Liver (tissue), 3 donors: ENCODE measurements at regions not wholly inside any gene's neighbourhood (a gene's known extent, or its start where the extent isn't known, plus 50 kb on each side); places are given as distances from the start of the nearest gene placed in this dataset.

ENCODE experiments used
- EGR1 ChIP-seq, 2 donors: IDR thresholded peaks; 2 replicates each; pipeline ENCODE4 v1.6.1; 2016 to 2018; ENCODE audit warnings: antibody characterized with exemption in 2 of 2, low read depth in 2 of 2
- HNF4A ChIP-seq, 2 donors: conservative IDR thresholded peaks; 2 replicates each; pipeline ENCODE4 v1.6.1; 2016; ENCODE audit warnings: antibody characterized with exemption in 2 of 2, mild to moderate bottlenecking in 2 of 2
- TAF1 ChIP-seq: conservative IDR thresholded peaks from 2 replicates; pipeline ENCODE4 v1.6.1; 2016; ENCODE audit warnings: antibody characterized with exemption, mild to moderate bottlenecking
- YY1 ChIP-seq: IDR thresholded peaks from 2 replicates; pipeline ENCODE4 v1.6.1; 2016; ENCODE audit warnings: antibody characterized with exemption, mild to moderate bottlenecking
- TF ChIP-seq, protein P1 (sequence below): fragments of 150-350 bp; IDR thresholded peaks from 2 replicates; pipeline ENCODE4 v1.5.1; 2017; ENCODE audit warnings: improper control_type of control experiment, low read depth, low read length; ENCODE audit not compliant: missing input control
- TF ChIP-seq, protein P2 (sequence below): IDR thresholded peaks from 2 replicates; pipeline ENCODE4 v1.6.1; 2016; ENCODE audit warnings: antibody characterized with exemption
- TF ChIP-seq, protein P3 (sequence below): IDR thresholded peaks from 2 replicates; pipeline ENCODE4 v1.6.1; 2016; ENCODE audit warnings: antibody characterized with exemption, mild to moderate bottlenecking
- TF ChIP-seq, protein P4 (sequence below): IDR thresholded peaks from 2 replicates; pipeline ENCODE4 v1.6.1; 2016; ENCODE audit warnings: antibody characterized with exemption
- donor health status: healthy.
- donor health status: healthy.

DNA sequence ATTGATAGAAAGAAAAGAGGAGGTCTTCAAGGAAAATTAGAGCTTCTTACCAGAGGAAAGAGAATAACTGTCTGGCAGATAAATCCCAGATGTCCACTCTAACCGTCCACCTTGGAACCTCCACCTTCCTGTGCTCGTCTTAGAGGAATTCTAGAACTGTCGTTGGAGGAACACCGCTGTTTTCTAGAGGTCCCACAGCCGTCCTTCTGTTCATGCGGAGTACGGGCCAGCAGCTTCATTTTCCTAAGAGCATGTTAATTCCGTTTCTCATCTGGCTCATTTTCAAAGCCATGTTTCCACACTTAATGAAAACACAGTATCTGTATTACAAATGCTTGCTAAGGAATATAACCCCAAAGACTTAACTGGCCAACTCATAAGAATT, 107.9 kb upstream of the ESRRB start:
- no peak for TF ChIP-seq YY1
- TF ChIP-seq, protein P1, sequence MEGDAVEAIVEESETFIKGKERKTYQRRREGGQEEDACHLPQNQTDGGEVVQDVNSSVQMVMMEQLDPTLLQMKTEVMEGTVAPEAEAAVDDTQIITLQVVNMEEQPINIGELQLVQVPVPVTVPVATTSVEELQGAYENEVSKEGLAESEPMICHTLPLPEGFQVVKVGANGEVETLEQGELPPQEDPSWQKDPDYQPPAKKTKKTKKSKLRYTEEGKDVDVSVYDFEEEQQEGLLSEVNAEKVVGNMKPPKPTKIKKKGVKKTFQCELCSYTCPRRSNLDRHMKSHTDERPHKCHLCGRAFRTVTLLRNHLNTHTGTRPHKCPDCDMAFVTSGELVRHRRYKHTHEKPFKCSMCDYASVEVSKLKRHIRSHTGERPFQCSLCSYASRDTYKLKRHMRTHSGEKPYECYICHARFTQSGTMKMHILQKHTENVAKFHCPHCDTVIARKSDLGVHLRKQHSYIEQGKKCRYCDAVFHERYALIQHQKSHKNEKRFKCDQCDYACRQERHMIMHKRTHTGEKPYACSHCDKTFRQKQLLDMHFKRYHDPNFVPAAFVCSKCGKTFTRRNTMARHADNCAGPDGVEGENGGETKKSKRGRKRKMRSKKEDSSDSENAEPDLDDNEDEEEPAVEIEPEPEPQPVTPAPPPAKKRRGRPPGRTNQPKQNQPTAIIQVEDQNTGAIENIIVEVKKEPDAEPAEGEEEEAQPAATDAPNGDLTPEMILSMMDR: no peak
- no peak for TF ChIP-seq EGR1 (IDR thresholded peaks at IDR 0.05; ENCODE audit: low read depth in 2 of 2)
- TF ChIP-seq, protein P2, sequence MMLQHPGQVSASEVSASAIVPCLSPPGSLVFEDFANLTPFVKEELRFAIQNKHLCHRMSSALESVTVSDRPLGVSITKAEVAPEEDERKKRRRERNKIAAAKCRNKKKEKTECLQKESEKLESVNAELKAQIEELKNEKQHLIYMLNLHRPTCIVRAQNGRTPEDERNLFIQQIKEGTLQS: no peak
- TF ChIP-seq, protein P3, sequence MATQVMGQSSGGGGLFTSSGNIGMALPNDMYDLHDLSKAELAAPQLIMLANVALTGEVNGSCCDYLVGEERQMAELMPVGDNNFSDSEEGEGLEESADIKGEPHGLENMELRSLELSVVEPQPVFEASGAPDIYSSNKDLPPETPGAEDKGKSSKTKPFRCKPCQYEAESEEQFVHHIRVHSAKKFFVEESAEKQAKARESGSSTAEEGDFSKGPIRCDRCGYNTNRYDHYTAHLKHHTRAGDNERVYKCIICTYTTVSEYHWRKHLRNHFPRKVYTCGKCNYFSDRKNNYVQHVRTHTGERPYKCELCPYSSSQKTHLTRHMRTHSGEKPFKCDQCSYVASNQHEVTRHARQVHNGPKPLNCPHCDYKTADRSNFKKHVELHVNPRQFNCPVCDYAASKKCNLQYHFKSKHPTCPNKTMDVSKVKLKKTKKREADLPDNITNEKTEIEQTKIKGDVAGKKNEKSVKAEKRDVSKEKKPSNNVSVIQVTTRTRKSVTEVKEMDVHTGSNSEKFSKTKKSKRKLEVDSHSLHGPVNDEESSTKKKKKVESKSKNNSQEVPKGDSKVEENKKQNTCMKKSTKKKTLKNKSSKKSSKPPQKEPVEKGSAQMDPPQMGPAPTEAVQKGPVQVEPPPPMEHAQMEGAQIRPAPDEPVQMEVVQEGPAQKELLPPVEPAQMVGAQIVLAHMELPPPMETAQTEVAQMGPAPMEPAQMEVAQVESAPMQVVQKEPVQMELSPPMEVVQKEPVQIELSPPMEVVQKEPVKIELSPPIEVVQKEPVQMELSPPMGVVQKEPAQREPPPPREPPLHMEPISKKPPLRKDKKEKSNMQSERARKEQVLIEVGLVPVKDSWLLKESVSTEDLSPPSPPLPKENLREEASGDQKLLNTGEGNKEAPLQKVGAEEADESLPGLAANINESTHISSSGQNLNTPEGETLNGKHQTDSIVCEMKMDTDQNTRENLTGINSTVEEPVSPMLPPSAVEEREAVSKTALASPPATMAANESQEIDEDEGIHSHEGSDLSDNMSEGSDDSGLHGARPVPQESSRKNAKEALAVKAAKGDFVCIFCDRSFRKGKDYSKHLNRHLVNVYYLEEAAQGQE: no peak
- TF ChIP-seq HNF4A (conservative IDR thresholded peaks at IDR 0.05): no peak
- TF ChIP-seq, protein P4, sequence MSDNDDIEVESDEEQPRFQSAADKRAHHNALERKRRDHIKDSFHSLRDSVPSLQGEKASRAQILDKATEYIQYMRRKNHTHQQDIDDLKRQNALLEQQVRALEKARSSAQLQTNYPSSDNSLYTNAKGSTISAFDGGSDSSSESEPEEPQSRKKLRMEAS: no peak
- no peak for TF ChIP-seq TAF1
